CD4-positive, alpha-beta T cell (primary cell): ENCODE measurements at regions not wholly inside any gene's neighbourhood (a gene's known extent, or its start where the extent isn't known, plus 50 kb on each side); places are given as distances from the start of the nearest gene placed in this dataset.

Experiments
- ATAC-seq: fragments of 200-7000 bp; cut with Tn5 transposase; one replicate; pipeline ENCODE4 v1.10.0; 2022; ENCODE audit warnings: mild to moderate bottlenecking; ENCODE audit not compliant: poor library complexity
- CTCF ChIA-PET: fragments of 350-600 bp; sonication (Branson Sonifier 250); formaldehyde crosslinking; loops from one replicate; lab custom pipeline; 2021; ENCODE audit warnings: antibody characterized with exemption, inconsistent platforms; lab: Charles Lee
- POLR2A ChIA-PET: fragments of 350-600 bp; sonication (Branson Sonifier 250); formaldehyde crosslinking; loops from one replicate; lab custom pipeline; 2021; ENCODE audit warnings: antibody characterized with exemption, inconsistent platforms; lab: Charles Lee
- DNase-seq, 14 experiments: peaks; one replicate each; pipeline ENCODE4 v3.0.0-alpha.2; 2013 to 2020; ENCODE audit warnings: mixed read lengths in 2 of 14
- H3K27ac ChIP-seq, 2 donors: one replicate each; pipeline versions ENCODE4 v1.5.1 to v1.7.0; 2013; ENCODE audit warnings: low read length in 2 of 2, low read depth in 1 of 2, mild to moderate bottlenecking in 1 of 2
- H3K27me3 ChIP-seq, 2 experiments: 1 replicate in 1 of 2; 2 replicates in 1 of 2; pipeline versions ENCODE4 v1.6.1 to v1.7.0; 2013; ENCODE audit warnings: low read length in 2 of 2, control low read depth in 1 of 2, mild to moderate bottlenecking in 1 of 2, moderate library complexity in 1 of 2; ENCODE audit not compliant: insufficient read depth in 2 of 2, control insufficient read depth in 1 of 2
- H3K36me3 ChIP-seq: one replicate; pipeline ENCODE4 v1.6.1; 2013; ENCODE audit warnings: low read length, control low read depth; ENCODE audit not compliant: insufficient read depth
- H3K4me1 ChIP-seq: one replicate; pipeline ENCODE4 v1.6.1; 2013; ENCODE audit warnings: low read length, control low read depth; ENCODE audit not compliant: insufficient read depth
- H3K4me3 ChIP-seq: one replicate; pipeline ENCODE4 v1.5.1; 2013; ENCODE audit warnings: mild to moderate bottlenecking, low read length, moderate library complexity
- H3K9me3 ChIP-seq, 2 experiments: 1 replicate in 1 of 2; 2 replicates in 1 of 2; pipeline versions ENCODE4 v1.6.1 to v1.7.0; 2013; ENCODE audit warnings: low read length in 2 of 2, mild to moderate bottlenecking in 2 of 2, control low read depth in 1 of 2, moderate library complexity in 1 of 2; ENCODE audit not compliant: control insufficient read depth in 1 of 2, insufficient read depth in 1 of 2
- H3K27ac Mint-ChIP-seq: one replicate; pipeline ENCODE4 v1.8.0; 2020; ENCODE audit warnings: mixed read lengths
- H3K27me3 Mint-ChIP-seq: one replicate; pipeline ENCODE4 v1.8.0; 2021; ENCODE audit warnings: mixed read lengths
- H3K36me3 Mint-ChIP-seq: one replicate; pipeline ENCODE4 v1.8.0; 2021; ENCODE audit warnings: low read depth, mixed read lengths
- H3K4me1 Mint-ChIP-seq: one replicate; pipeline ENCODE4 v1.8.0; 2021; ENCODE audit warnings: low read depth, mixed read lengths
- H3K4me3 Mint-ChIP-seq: one replicate; pipeline ENCODE4 v1.8.0; 2020; ENCODE audit warnings: mild to moderate bottlenecking, mixed read lengths
- H3K9me3 Mint-ChIP-seq: one replicate; pipeline ENCODE4 v1.8.0; 2020; ENCODE audit warnings: mixed read lengths
- intact Hi-C, 2 experiments: fragments of 100-400 bp; cut with DNase I in 1 of 2; cut with micrococcal nuclease in 1 of 2; formaldehyde crosslinking; loops; one replicate each; pipeline versions ENCODE4 v1.15.1 to v1.9.0; 2023 to 2025; cut with DNase I, micrococcal nuclease
- TF ChIP-seq, protein P1 (sequence below): fragments of 200-600 bp; IDR thresholded peaks from one replicate; pipeline ENCODE4 v1.8.0; 2022; ENCODE audit warnings: antibody characterized with exemption, mild to moderate bottlenecking

DNA sequence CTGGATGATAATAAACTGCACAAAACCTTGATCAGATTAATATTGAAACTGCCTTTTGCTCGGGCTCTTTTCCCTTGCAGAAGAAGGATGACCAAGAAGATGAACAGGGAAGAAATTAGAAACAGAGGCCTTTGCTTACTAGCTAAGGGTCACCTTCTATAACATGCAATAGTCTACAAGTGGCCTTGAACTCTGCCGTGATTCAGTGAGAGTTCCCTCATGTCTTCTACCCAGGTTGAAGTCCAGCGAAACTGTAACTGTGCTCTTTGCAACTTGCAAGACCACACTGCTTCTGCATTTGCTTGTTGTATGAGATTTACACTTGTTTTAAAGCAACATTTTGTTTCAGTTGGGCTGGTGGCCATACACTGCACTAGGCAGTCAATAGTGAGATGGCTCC is 108.4 kb downstream of the IGLL1 start:
- Histone ChIP-seq H3K9me3 (no peaks in the 10 kb centered on the region), H3K27me3 (peaks cover 0 to 2% of the 10 kb centered on the region in 2 experiments), H3K36me3 (no peaks in the 10 kb centered on the region), H3K4me1 (no peaks in the 10 kb centered on the region), H3K4me3 (no peak overlapping the region), H3K27ac (no peak overlapping the region)
- Mint-ChIP-seq H3K4me1 (no peaks in the 10 kb centered on the region), H3K9me3 (no peaks in the 10 kb centered on the region), H3K4me3 (no peak overlapping the region), H3K27me3 (no peaks in the 10 kb centered on the region), H3K36me3 (no peaks in the 10 kb centered on the region), H3K27ac (no peak overlapping the region)
- ChIA-PET CTCF (no interaction called here), POLR2A (no interaction called here)
- intact Hi-C loops, result no loop called here
- ATAC-seq, result no peak
- no peak for DNase-seq
- TF ChIP-seq, protein P1, sequence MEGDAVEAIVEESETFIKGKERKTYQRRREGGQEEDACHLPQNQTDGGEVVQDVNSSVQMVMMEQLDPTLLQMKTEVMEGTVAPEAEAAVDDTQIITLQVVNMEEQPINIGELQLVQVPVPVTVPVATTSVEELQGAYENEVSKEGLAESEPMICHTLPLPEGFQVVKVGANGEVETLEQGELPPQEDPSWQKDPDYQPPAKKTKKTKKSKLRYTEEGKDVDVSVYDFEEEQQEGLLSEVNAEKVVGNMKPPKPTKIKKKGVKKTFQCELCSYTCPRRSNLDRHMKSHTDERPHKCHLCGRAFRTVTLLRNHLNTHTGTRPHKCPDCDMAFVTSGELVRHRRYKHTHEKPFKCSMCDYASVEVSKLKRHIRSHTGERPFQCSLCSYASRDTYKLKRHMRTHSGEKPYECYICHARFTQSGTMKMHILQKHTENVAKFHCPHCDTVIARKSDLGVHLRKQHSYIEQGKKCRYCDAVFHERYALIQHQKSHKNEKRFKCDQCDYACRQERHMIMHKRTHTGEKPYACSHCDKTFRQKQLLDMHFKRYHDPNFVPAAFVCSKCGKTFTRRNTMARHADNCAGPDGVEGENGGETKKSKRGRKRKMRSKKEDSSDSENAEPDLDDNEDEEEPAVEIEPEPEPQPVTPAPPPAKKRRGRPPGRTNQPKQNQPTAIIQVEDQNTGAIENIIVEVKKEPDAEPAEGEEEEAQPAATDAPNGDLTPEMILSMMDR, result no peak

DNA sequence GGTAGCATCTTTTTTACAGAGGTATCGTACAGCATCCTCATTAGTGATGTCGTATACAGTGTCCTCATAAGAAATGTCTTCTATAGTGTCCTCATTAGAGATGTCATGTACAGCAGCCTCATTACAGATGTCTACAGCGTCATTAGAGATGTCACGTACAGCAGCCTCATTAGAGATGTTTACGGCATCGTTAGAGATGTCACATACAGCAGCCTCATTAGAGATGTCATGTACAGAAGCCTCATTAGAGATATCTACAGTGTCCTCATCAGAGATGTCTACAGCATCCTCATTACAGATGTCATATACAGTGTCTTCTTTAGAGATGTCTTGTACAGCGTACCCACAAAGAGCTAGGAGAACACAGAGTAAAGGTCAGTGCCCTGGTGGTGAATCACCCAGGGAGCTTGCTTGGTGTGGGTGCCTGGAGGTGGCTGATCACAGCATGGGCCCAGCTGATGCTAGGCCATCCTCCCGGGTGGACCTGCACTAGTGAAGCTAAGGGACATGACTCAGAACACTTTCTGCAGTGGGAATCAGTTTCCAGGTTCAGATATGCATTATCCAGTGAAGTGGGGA is 109.2 kb downstream of the IGLL1 start:
- Histone ChIP-seq H3K27ac (no peak overlapping the region), H3K27me3 (peaks cover 2 to 4% of the 10 kb centered on the region in 2 experiments), H3K4me1 (no peaks in the 10 kb centered on the region), H3K4me3 (no peak overlapping the region), H3K36me3 (no peaks in the 10 kb centered on the region), H3K9me3 (no peaks in the 10 kb centered on the region)
- ChIA-PET CTCF (no interaction called here), POLR2A (no interaction called here)
- Mint-ChIP-seq H3K4me3 (no peak overlapping the region), H3K9me3 (no peaks in the 10 kb centered on the region), H3K36me3 (no peaks in the 10 kb centered on the region), H3K27ac (no peak overlapping the region), H3K4me1 (no peaks in the 10 kb centered on the region), H3K27me3 (no peaks in the 10 kb centered on the region)
- TF ChIP-seq, protein P1, result no peak
- DNase-seq (no peak), ATAC-seq (no peak)
- intact Hi-C loops, result no loop called here

DNA sequence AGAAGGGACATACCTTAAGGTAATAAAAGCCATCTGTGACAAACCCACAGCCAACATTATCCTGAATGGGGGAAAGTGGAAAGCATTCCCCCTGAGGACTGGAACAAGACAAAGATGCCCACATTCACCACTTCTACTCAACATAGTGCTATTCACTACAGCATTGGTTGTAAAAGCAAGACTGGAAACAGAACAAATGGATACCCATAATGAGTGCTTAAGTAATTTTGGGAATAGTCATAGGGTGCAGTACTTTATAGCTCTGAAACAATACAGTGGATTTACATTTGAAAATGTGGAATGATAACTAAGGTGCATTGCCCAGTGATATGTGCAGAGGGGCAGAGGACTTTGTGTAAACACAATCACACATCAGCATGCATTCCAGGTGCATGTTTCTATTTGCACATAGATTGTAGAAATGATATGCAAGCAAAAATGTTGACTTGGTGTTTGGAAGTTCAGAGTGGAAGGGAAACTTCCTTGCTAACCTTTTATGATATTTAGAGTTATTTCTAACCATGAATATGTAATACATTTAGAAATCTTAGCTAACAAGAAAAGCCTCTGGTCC is 112.3 kb downstream of the IGLL1 start:
- intact Hi-C loops, result no loop called here
- no peaks in the 10 kb centered on the region for H3K4me1 Mint-ChIP-seq
- no peak overlapping the region for H3K4me3 Mint-ChIP-seq
- DNase-seq (no peak), ATAC-seq (no peak)
- no peaks in the 10 kb centered on the region for H3K36me3 Mint-ChIP-seq
- Histone ChIP-seq H3K27me3 (peaks cover 2 to 4% of the 10 kb centered on the region in 2 experiments), H3K4me1 (no peaks in the 10 kb centered on the region), H3K9me3 (no peaks in the 10 kb centered on the region), H3K27ac (no peak overlapping the region), H3K36me3 (no peaks in the 10 kb centered on the region), H3K4me3 (no peak overlapping the region)
- ChIA-PET POLR2A (no interaction called here), CTCF (no interaction called here)
- TF ChIP-seq, protein P1, result no peak
- H3K27ac Mint-ChIP-seq, result no peak overlapping the region
- H3K9me3 Mint-ChIP-seq, result no peaks in the 10 kb centered on the region
- no peaks in the 10 kb centered on the region for H3K27me3 Mint-ChIP-seq
